ENCODE measurements at regions not wholly inside any gene's neighbourhood (a gene's known extent, or its start where the extent isn't known, plus 50 kb on each side); places are given as distances from the start of the nearest gene placed in this dataset.
"Not testable (repeated sequence)": the region's sequence is repeated elsewhere in the genome, so short reads cannot be mapped to it uniquely, and the experiment has no call there.

GRCh38 chr12:65657635-65658034 lies 166.6 kb upstream of the HMGA2 start:
- DNase-seq = no peak

DNA sequence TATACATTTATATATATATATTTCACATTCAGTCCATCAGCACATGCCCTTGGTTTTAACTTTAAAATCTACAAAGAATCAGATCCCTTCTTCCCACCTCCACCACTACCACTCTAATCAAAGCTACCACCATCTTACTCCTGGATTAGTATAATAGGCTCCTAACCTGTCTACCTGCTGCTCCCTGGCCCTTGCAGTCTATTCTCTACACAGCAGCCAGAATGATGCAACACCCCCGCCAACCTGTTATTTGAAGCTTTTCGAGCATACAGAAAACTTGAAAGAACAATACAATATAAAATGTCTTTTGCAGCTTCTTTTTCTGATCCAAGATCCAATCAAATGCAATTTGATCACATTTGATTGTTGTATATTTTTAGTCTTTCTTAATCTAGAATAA lies 165.9 kb upstream of the HMGA2 start:
- DNase-seq = no peak

DNA sequence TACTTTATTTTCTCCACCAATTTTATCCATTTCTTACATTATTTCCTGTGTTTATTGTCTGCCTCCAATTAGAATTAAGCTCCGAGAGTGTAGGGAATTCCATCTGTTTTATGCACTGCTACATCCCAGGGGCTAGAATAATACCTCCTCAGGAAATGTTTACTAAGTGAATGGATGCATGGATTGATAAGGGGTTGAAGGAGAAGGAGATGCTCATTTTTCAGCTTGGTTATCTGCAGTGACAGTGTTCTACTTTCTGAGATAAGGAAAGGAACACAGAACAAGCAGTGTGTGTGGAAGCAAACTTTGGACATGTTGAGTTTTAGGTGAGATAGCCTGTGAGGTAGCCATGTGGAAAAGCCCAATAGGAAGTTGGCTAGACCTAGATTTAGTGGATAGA lies 164.6 kb upstream of the HMGA2 start:
- no peak for DNase-seq

DNA sequence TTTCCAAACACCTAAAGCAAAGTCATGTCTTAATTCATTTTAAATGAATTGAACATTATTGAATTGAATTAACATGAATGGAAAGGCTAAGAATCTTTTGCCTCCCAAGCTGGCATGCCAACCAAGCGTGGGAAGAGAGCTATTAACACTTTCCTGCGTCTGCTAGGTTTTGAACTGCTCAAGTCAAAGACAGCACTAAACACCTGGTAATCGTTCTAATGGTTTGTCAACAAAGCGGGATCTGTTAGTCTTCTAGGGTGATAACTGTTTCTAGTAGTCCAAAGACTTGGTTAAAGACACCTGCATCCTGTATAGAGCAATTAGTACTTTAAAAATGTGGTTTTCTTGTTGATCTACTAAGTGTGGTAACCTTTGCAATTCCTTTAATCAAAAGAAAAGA lies 164.2 kb upstream of the HMGA2 start:
- no peak for DNase-seq

- no peak for DNase-seq
These were observed 163.4 kb upstream of the HMGA2 start for GRCh38 chr12:65660836-65661235.

DNA sequence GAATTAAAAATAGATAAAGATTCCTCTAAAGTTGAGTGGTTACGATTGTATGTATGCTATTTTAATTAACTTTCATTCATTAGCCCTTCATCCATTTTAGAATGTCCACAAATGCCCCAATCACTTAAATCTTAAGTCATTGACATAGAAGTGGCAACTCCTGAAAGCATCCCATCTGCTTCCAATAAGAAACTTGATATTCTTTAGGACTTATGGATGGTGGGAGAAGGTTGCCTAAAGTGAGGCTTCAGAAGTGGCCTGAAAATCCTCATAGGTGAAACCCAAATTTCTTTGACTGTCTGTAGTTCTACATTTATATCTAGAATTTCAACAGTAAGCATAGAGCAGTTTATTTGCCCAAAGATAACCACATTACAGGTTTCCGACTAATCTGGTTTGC lies 161.7 kb upstream of the HMGA2 start:
- DNase-seq = no peak

- DNase-seq = no peak
These were observed 161.2 kb upstream of the HMGA2 start for GRCh38 chr12:65663097-65663496.

DNA sequence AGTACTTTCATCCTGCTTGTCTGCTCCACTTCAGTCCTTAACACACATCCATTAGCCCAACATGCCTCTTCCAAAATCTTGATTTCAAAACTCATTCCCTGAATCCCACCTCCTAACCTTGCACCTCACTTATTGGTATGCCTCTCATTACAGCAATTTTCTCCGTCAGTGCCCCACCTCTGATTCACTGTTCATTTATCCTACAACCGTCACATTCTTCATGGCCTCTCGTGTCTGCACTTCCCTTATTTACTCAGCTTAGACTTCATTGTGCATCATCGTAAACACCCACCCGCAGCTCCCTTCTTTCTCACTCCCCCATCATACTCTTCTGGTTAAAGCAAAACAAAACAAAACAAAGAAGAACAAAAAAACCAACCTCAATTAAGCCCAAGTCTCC lies 160.6 kb upstream of the HMGA2 start:
- DNase-seq = no peak

DNA sequence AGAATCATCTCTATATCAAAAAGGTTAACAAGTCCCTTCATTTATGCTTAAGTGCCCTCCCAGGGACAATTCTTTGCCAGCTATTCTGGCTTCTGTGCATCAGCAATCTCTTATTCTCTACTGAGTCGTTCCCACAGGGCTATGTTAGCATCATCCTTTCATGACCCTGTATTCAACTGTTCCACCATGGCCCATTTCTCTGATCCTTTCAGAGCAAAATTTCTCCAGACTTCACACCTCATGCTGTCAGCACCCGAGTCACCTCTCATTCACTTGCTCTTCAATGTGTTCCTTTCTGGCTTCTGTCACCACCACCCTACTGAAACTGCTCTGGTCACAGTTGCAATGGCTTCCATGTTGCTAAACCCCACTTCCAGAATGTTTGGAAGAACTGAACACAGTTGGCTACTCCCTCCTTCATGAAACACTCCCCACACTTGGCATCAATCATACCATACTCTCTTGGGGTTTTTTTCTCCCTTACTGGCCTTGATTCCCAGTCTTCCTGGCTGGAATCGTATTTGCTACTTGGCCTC lies 159.5 kb upstream of the HMGA2 start:
- DNase-seq = no peak

DNA sequence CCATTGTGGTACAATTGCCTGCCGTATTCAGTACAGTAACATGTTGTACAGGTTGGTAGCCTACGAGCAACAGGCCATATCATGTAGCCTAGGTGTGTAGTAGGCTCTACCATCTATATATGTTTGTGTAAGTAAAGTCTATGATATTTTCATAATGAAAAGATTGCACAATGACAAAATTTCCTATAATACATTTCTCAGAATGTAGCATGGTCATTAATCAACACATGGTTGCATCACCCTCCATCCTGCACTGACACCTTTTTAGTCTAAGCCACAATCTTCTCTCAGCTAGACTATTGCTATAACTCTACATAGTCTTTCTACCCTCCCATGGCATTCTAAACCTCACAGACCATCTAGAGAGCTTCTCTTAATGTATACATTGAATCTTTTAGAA lies 158.5 kb upstream of the HMGA2 start:
- DNase-seq = no peak

DNA sequence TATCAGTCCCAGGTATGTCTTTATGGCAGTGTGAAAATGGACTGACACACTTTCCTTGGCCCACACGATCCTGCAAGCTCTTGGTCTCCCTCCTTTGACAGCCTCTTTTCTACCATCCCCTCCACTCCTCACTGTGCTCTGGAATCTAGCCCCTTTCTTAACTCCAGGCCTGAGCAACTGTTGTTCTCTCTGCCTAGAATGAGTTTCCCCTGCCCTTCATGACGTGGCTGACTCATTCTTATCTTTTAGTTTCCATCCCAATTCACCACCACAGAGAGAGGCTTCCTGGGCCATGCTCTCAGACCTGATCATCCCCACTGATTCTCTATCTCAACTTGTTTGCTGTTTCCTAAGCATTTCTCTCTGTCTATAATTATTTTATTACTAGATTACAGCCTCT lies 157.4 kb upstream of the HMGA2 start:
- DNase-seq = no peak

- no peak for DNase-seq
These were observed 156.4 kb upstream of the HMGA2 start for GRCh38 chr12:65667932-65668331.

DNA sequence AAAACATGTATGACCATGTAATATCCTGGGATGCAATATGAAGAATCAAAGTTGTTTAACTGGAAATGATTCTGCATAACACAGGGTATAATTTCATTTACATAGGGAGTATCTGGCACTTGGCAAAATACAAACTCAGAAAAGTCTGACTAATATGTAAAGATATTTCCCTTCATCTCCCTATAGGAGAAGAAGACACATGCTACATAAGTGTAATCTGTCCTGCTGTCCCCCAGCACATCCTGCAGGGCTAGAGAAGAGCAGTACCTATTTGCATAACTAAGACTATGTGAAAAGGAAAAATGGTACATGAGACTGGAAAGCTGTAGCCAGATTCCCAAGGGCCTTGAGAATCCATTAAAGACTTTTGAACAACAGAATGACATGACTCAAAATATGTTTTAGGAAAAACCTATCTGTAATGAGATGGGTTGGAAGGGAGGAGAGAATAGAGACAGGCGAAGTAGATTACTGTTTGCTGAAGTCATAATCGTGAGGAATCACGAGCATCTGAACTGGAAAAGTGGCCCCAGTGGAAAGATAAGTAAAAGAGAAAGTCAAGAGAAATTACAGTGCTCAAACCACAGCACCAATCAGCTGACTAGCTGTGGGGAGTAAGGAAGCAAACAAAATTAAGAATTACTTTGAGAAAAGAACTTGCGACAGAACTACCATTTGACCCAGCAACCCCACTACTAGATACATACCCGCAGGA lies 155.1 kb upstream of the HMGA2 start:
- no peak for DNase-seq

DNA sequence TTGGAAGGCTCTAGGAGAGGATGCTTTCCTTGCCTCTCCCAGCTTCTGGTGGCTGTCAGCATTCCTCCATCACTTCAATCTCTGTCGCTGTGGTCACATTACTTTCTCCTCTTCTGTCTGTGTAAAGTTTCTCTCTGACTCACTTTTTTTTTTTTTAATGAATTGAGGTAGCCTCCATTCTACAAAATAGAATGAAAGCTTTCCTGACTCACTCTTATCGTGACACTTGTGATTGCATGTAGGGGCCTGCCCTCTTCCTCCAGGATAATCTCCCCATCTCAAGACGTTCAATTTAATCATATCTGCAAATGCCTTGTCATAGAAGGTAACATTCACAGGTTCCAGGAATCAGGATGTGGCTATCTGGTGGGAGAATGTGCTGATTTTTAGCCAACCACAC lies 153.5 kb upstream of the HMGA2 start:
- DNase-seq = no peak

GRCh38 chr12:65672441-65672840 lies 151.8 kb upstream of the HMGA2 start:
- DNase-seq = no peak

GRCh38 chr12:65673156-65673690 lies 151.1 kb upstream of the HMGA2 start:
- DNase-seq = no peak

- DNase-seq = no peak
These were observed 150.6 kb upstream of the HMGA2 start for GRCh38 chr12:65673732-65674131.

- no peak for DNase-seq
These were observed 149.1 kb upstream of the HMGA2 start for GRCh38 chr12:65675141-65675621.

- not testable (repeated sequence) for DNase-seq
These were observed 146.1 kb upstream of the HMGA2 start for GRCh38 chr12:65678172-65678571.

GRCh38 chr12:65681226-65681625 lies 143.1 kb upstream of the HMGA2 start:
- DNase-seq = no peak

DNA sequence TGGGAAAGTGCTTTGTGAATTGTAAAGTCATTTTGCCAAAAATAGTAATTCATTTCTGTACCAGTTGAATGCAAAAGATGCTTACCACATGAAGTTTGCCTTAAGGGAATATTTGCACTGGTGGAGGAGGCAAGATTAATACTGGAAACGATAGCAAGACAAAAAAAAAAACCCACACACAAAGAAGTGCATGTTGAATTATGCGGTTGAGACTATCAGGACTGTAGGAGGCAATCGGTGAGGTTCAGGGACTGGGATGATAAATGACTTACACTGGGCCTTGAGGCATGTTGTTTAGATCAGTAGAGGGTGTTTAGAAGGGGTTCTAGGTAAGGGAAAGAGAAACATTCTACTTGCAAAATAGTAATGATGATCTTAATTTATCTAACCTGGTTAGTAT lies 142.2 kb upstream of the HMGA2 start:
- DNase-seq = no peak

- DNase-seq = no peak
These were observed 139.4 kb upstream of the HMGA2 start for GRCh38 chr12:65684906-65685305.

GRCh38 chr12:65685514-65685913 lies 138.8 kb upstream of the HMGA2 start:
- DNase-seq = no peak

DNA sequence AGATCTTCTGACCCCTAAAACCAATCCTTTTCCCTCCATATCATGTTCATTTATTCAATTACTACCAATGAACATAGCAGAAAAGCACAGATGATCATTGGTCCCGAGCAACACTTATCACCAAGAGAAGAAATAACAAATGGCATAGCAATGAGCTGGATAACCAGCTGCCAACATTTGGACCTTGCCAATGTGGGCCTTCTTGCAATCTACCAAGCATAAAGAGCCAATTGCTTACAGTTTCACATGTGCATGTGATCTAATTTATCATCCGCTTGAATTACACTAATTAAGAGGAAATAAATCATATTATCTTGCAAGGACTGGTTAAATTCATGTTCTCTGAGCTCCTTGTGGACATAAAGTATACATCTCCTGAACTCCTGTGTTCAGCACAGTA lies 134.8 kb upstream of the HMGA2 start:
- no peak for DNase-seq

DNA sequence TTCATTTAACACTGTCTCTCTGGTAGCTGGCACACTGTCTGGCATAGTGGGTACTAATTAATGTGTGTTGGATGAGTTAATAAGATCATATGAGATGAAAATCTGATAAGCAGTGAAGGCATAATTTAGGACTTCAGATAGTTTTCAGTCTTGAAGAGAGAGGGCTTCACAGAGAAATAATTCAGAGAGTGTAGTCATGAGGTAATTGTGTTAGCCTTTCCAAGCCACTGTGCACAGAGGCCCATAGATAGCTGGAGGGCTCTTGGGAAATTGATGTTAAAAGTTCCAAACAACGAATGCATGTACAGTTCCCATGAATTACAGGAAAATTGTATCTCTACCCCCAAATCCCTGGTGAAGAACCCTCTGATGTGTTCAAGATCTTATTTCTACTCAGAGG lies 133.8 kb upstream of the HMGA2 start:
- no peak for DNase-seq

Data from NCI-H2171 treated with DMSO at 0.1 percent for 48 hours (cell line).